GM18520 (cell line): ENCODE measurements at regions not wholly inside any gene's neighbourhood (a gene's known extent, or its start where the extent isn't known, plus 50 kb on each side); places are given as distances from the start of the nearest gene placed in this dataset.

Experiments used
- ATAC-seq: cut with Tn5 transposase; IDR thresholded peaks from one replicate; pipeline ENCODE4 v1.9.1; 2021; ENCODE audit not compliant: unreplicated experiment

GRCh38 chr7:156458011-156458410 is 182.6 kb upstream of the RNF32 start:
- no peak for ATAC-seq

- no peak for ATAC-seq
Measured at GRCh38 chr7:156456503-156457115, 184.0 kb upstream of the RNF32 start.

GRCh38 chr7:156456032-156456431 is 184.5 kb upstream of the RNF32 start:
- no peak for ATAC-seq

- no peak for ATAC-seq
Measured at GRCh38 chr7:156450473-156450872, 190.1 kb upstream of the RNF32 start.

GRCh38 chr7:156448918-156449317 is 191.7 kb upstream of the RNF32 start:
- no peak for ATAC-seq

GRCh38 chr7:156446990-156447389 is 193.6 kb upstream of the RNF32 start:
- ATAC-seq = no peak

GRCh38 chr7:156445997-156446761 is 194.4 kb upstream of the RNF32 start:
- no peak for ATAC-seq

- ATAC-seq = no peak
Measured at GRCh38 chr7:156442516-156442915, 198.1 kb upstream of the RNF32 start.

GRCh38 chr7:156440456-156440855 is 200.1 kb upstream of the RNF32 start:
- ATAC-seq = no peak

- ATAC-seq = no peak
Measured at GRCh38 chr7:156438011-156438410, 202.6 kb upstream of the RNF32 start.

GRCh38 chr7:156437021-156437614 is 203.5 kb upstream of the RNF32 start:
- no peak for ATAC-seq

- ATAC-seq = no peak
Measured at GRCh38 chr7:156435486-156436231, 204.9 kb upstream of the RNF32 start.

GRCh38 chr7:156434706-156435105 is 205.9 kb upstream of the RNF32 start:
- ATAC-seq = no peak

GRCh38 chr7:156432018-156432417 is 208.6 kb upstream of the RNF32 start:
- ATAC-seq = no peak

- ATAC-seq = no peak
Measured at GRCh38 chr7:156430109-156430508, 210.5 kb upstream of the RNF32 start.

GRCh38 chr7:156429514-156429913 is 211.1 kb upstream of the RNF32 start:
- no peak for ATAC-seq

- ATAC-seq = no peak
Measured at GRCh38 chr7:156423876-156424275, 216.7 kb upstream of the RNF32 start.

GRCh38 chr7:156420496-156420895 is 220.1 kb upstream of the RNF32 start:
- no peak for ATAC-seq

GRCh38 chr7:156419782-156420181 is 220.8 kb upstream of the RNF32 start:
- ATAC-seq = no peak

GRCh38 chr7:156402255-156402654 is 238.3 kb upstream of the RNF32 start:
- no peak for ATAC-seq

- ATAC-seq = no peak
Measured at GRCh38 chr7:156401617-156402016, 239.0 kb upstream of the RNF32 start.

- no peak for ATAC-seq
Measured at GRCh38 chr7:156400046-156400445, 240.5 kb upstream of the RNF32 start.
